ENCODE measurements at regions not wholly inside any gene's neighbourhood (a gene's known extent, or its start where the extent isn't known, plus 50 kb on each side); places are given as distances from the start of the nearest gene placed in this dataset.

- H3K4me3 ChIP-seq (ENCODE audit: extremely low read depth in 1 of 4, insufficient read depth in 2 of 4, low read depth in 3 of 4, low read length in 4 of 4): no peak overlapping the region
- H2AFZ ChIP-seq (ENCODE audit: low read length): no peak overlapping the region
- no peaks in the 10 kb centered on the region for H3K27me3 ChIP-seq (replicated peaks in 1 of 4; ENCODE audit: control insufficient read depth in 3 of 4, extremely low read depth in 1 of 4, insufficient read depth in 3 of 4, low read length in 3 of 4)
- H2BK5ac ChIP-seq (ENCODE audit: low read depth, low read length): no peak overlapping the region
- H4K20me1 ChIP-seq (replicated peaks in 1 of 2; ENCODE audit: control insufficient read depth in 1 of 2, insufficient read depth in 2 of 2, low read length in 2 of 2): no peaks in the 10 kb centered on the region
- H3K36me3 ChIP-seq (ENCODE audit: control insufficient read depth in 2 of 4, insufficient read depth in 4 of 4, low read length in 3 of 4): no peaks in the 10 kb centered on the region
- no peak overlapping the region for H3K56ac ChIP-seq (replicated peaks; ENCODE audit: insufficient read length, low read depth, low read length)
- H3K9ac ChIP-seq (replicated peaks in 1 of 4; ENCODE audit: extremely low read depth in 1 of 4, low read depth in 3 of 4, low read length in 3 of 4): no peak overlapping the region
- DNase-seq (ENCODE audit: low read depth in 1 of 2, low spot score in 2 of 2) (no peak), FAIRE-seq (no peak)
- no peaks in the 10 kb centered on the region for H3K79me1 ChIP-seq (ENCODE audit: low read depth, low read length)
- no peak overlapping the region for H4K91ac ChIP-seq (replicated peaks; ENCODE audit: insufficient read length, low read length)
- no peak overlapping the region for H2AK5ac ChIP-seq (ENCODE audit: low read depth, low read length)
- H3K14ac ChIP-seq (ENCODE audit: insufficient read length): no peak overlapping the region
- H3K79me2 ChIP-seq (ENCODE audit: control insufficient read depth in 1 of 2, insufficient read depth in 2 of 2, low read length in 2 of 2): no peaks in the 10 kb centered on the region
- WGBS, 2 experiments (ENCODE audit: extremely low coverage in 1 of 2, insufficient coverage in 1 of 2, insufficient read length in 1 of 2, insufficient replicate concordance in 2 of 2, low coverage in 1 of 2, low lambda C conversion rate in 2 of 2, missing lambda C conversion rate in 1 of 2): 98% methylated on average over 2 of the region's 2 CpGs; no CpG with 5 or more reads in 1 of the 2 experiments
- no peak overlapping the region for H4K5ac ChIP-seq (ENCODE audit: insufficient read length, low read depth, low read length)
- no peak overlapping the region for H3K4ac ChIP-seq (replicated peaks; ENCODE audit: insufficient read length, low read depth, low read length)
- no peak overlapping the region for H4K8ac ChIP-seq (ENCODE audit: extremely low read depth, insufficient read depth, low read length)
- H3K27ac ChIP-seq (ENCODE audit: low read depth, low read length): no peak overlapping the region
- no peaks in the 10 kb centered on the region for H3K9me3 ChIP-seq (ENCODE audit: insufficient read depth in 2 of 2, low read depth in 1 of 2, low read length in 1 of 2)
- POLR2A ChIA-PET (ENCODE audit: partially characterized antibody): no interaction called here
- no peak overlapping the region for H3K23ac ChIP-seq (ENCODE audit: insufficient read length)
- CTCF ChIA-PET (ENCODE audit: partially characterized antibody): no interaction called here
- TF ChIP-seq EGR1 (IDR thresholded peaks at IDR 0.05; ENCODE audit: borderline replicate concordance, low read depth, low read length): no peak
- H3K4me2 ChIP-seq (ENCODE audit: insufficient read depth in 1 of 2, low read depth in 2 of 2, low read length in 2 of 2): no peak overlapping the region
- no peak overlapping the region for H2BK20ac ChIP-seq (ENCODE audit: low read length)
- H3K4me1 ChIP-seq (replicated peaks in 1 of 4; ENCODE audit: control insufficient read depth in 3 of 4, insufficient read depth in 4 of 4, low read length in 3 of 4): peaks cover 0 to 2% (median under 1%) of the 10 kb centered on the region in 4 experiments; a peak in 1 of 7 replicates
- H2BK120ac ChIP-seq (replicated peaks; ENCODE audit: low read depth, low read length): no peak overlapping the region
- no peak overlapping the region for H2BK12ac ChIP-seq (ENCODE audit: low read depth, low read length)
- no peak overlapping the region for H2BK15ac ChIP-seq (ENCODE audit: low read length)
- H3K18ac ChIP-seq (ENCODE audit: extremely low read depth, low read length): no peak overlapping the region
- no peaks in the 10 kb centered on the region for H3K23me2 ChIP-seq (ENCODE audit: low read depth, low read length)
Observed at GRCh38 chr14:51401756-51402155, 161.7 kb downstream of the TMX1 start.

All from H1 (cell line).